IPS-20b (cell line): ENCODE measurements at regions not wholly inside any gene's neighbourhood (a gene's known extent, or its start where the extent isn't known, plus 50 kb on each side); places are given as distances from the start of the nearest gene placed in this dataset.

Experiments used
- H3K27ac ChIP-seq: one replicate; pipeline ENCODE4 v1.5.1; 2013; ENCODE audit warnings: low read length
- H3K27me3 ChIP-seq: 2 replicates; pipeline ENCODE4 v1.6.1; 2013; ENCODE audit warnings: mild to moderate bottlenecking, low read length, inconsistent platforms; ENCODE audit not compliant: insufficient read depth
- H3K36me3 ChIP-seq: 2 replicates; pipeline ENCODE4 v1.6.1; 2013; ENCODE audit warnings: low read depth, mild to moderate bottlenecking, inconsistent platforms, low read length, moderate library complexity; ENCODE audit not compliant: insufficient read depth
- H3K4me1 ChIP-seq: 2 replicates; pipeline ENCODE4 v1.6.1; 2013; ENCODE audit warnings: mild to moderate bottlenecking, control low read depth, inconsistent platforms, low read length, moderate library complexity; ENCODE audit not compliant: insufficient read depth
- H3K4me3 ChIP-seq: 2 replicates; pipeline ENCODE4 v1.5.1; 2013; ENCODE audit warnings: mild to moderate bottlenecking, low read length, inconsistent platforms
- H3K9ac ChIP-seq: 2 replicates; pipeline ENCODE4 v1.6.1; 2013; ENCODE audit warnings: low read depth, mild to moderate bottlenecking, inconsistent platforms, low read length, moderate library complexity
- H3K9me3 ChIP-seq: 2 replicates; pipeline ENCODE4 v1.6.1; 2013; ENCODE audit warnings: mild to moderate bottlenecking, low read depth, low read length, inconsistent platforms; ENCODE audit not compliant: insufficient read depth

DNA sequence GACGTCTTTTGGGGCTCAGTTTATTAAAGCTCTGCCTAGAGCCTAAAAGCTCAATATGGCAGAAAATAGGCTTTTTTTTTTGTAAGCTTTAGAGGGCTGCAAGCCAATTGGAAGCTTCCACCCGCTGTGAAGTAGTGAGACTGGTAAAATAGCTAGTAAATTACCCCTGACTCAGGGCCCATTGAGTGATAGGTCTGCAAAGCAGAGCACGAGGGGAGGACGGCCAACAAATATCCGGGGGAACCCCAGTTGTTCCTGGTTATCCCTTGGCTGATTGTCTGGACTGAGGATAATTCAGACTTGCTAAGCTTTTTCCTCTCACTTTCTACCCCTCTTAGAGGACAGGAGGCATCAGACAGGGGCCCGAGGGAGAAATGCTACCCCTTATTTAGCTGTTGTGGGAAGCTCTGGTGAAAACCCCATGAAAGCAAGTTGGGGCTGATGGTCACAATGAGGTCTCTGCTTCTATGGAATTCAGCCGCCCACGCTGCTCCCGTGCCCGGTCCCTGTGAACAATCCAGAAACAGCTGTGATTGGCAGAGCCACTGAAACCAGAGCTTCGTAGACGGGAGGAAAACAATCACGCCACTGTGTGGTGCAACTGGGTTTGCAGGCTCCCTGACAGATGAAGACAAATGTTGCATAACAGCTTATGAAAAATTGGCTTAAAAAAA is 141.9 kb upstream of the LGALSL start:
- Histone ChIP-seq H3K4me3 (no peak overlapping the region), H3K9ac (no peak overlapping the region), H3K4me1 (peaks cover 14% of the 10 kb centered on the region; the same call in 1 of the 2 replicates), H3K36me3 (no peaks in the 10 kb centered on the region), H3K27me3 (no peaks in the 10 kb centered on the region), H3K27ac (no peak overlapping the region), H3K9me3 (no peaks in the 10 kb centered on the region)

DNA sequence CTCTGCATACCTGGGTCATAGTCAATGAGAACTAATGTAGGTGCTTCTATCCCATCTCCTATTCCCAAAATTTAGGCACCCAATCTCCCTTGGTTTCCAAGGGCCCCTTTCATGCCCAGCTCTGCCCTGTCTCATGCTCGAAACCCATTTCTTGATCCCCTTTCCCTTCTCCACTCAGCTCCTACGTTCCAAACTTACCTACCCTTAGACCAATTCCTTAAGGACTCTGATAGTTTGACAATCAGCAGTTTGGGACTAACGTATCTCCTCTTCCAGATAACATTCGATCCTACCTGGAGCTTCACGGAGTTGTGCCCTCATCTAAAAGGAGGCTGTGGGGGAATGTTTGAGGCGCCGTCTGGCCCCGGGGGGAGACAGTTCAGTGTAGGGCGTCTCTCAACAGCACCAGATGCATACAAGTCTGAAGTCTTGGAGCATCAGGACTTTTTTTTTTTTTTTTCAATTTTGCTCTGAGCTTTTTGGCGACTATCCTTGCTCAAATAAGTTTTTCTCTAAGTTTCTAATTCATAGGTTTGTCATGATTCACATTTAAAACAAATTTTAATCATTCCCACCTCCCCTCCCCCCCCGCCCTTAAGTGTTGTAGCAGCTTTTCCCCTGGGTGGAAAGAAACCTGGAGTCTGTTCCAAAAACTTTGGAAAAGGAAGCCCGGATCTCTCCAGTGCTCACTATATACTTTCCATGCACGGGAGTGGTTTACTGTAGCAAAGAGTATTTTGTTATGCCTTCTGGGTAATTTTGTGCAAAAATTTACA is 141.2 kb upstream of the LGALSL start:
- Histone ChIP-seq H3K9ac (no peak overlapping the region), H3K4me3 (no peak overlapping the region), H3K27ac (no peak overlapping the region)

DNA sequence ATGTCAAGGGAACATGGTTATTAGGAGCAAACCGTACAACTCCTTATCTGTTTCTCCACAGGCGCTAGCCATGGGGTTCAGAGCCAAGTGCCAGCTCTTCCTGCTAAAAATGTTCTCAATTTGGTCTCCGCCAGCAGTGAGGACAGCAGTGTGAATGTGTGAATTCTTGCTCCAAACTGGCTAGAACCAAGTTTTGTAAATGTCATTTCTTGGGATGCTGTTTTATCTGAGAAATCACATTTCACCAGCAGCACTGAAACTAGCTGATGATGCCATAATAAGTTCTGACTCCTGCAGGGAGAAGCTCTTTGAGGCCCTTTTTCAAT is 140.6 kb upstream of the LGALSL start:
- Histone ChIP-seq H3K36me3 (no peaks in the 10 kb centered on the region), H3K27me3 (no peaks in the 10 kb centered on the region), H3K9ac (no peak overlapping the region), H3K27ac (no peak overlapping the region), H3K4me1 (peaks cover 14% of the 10 kb centered on the region; the same call in 1 of the 2 replicates), H3K9me3 (no peaks in the 10 kb centered on the region), H3K4me3 (no peak overlapping the region)

More for the DNA sequence above, 141.2 kb upstream of the LGALSL start:
- no peaks in the 10 kb centered on the region for H3K27me3 ChIP-seq
- no peaks in the 10 kb centered on the region for H3K36me3 ChIP-seq
- H3K4me1 ChIP-seq = peaks cover 14% of the 10 kb centered on the region; the same call in 1 of the 2 replicates
- no peaks in the 10 kb centered on the region for H3K9me3 ChIP-seq

DNA sequence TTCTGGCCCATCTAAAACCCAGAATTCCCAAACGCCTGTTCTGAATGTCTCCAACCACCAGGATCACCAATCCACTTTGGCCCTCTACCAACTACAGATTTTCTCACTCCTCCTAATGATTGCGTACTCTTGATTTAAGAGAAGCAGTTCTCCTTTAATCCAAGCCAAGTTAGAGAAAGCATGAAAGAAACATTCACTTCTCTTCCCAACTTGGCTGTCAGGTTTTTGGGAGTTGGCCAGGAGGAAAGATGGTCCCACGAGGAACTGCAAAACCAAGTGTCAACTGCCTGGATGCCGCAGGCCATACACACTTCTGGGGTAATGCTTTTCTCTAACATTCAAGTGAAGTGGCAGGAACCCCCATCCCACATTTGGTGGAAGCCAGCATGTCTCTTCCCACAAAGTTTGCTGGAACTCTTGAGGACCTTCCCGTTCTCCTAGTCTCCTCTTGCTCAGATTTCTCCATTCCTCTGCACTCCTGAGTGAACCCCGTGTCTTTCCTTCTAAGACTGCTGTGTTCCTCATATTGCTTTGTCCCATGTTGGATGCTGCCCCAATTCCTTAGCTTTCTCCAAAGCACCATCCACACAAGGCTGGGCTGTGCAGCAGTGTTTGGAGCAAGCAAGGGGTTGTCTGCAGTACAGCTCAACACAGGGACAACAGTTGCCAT is 138.5 kb upstream of the LGALSL start:
- H3K27me3 ChIP-seq = no peaks in the 10 kb centered on the region
- peaks cover 14% of the 10 kb centered on the region; the same call in 1 of the 2 replicates for H3K4me1 ChIP-seq
- no peaks in the 10 kb centered on the region for H3K9me3 ChIP-seq
- H3K27ac ChIP-seq = no peak overlapping the region
- no peak overlapping the region for H3K9ac ChIP-seq
- H3K4me3 ChIP-seq = no peak overlapping the region
- H3K36me3 ChIP-seq = no peaks in the 10 kb centered on the region

DNA sequence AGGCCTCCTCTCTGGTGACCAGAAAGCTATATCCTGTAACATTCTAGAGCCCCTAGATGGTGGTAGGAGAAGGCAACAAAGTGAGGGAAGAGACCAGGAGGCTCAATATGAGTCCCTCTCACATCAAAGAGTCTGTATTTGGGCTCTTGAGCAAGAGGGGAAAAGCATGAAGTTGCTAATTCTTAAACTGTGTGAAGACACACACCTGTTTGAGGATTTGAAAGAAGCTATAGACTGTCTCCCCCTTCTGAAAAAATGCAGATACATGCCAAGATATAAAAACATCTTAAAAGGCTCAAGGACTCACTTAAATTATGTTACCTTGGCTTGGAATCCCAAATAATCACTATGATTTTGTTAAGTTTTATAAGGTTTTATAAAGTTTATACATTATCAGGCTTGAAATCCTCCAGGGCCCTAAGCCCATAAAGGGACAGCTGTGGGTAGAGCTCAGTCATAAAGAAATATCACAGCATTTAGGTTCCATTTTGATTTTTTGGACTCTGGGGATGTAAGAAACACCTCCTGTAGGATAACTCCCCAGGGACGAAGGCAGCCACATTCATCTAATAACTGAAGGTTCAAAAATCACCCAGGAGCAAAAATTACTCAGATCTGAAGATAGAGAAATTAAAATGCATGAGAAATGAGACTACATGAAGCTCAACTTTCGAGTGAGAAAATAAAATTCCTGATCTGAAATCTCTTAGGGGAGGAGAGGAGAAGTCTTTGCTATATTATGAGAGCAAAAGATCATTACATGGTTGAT is 136.1 kb upstream of the LGALSL start:
- Histone ChIP-seq H3K36me3 (no peaks in the 10 kb centered on the region), H3K27me3 (no peaks in the 10 kb centered on the region), H3K4me1 (peaks cover under 1% of the 10 kb centered on the region; the same call in 1 of the 2 replicates), H3K9me3 (no peaks in the 10 kb centered on the region), H3K9ac (no peak overlapping the region), H3K4me3 (no peak overlapping the region), H3K27ac (no peak overlapping the region)

DNA sequence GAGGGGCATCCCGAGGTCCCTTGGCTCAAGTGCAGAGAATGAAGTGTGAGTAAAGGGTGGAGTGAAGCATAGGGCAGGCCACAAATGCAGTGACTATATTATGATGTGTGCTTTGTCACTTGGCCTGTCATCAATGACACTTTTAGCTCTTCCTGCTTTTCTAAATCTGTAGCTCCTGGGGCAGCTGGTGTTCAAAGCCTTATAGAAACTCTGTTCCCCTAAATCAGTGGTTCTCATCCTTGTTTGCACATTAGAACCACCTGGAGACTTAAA is 135.6 kb upstream of the LGALSL start:
- Histone ChIP-seq H3K4me3 (no peak overlapping the region), H3K27me3 (no peaks in the 10 kb centered on the region), H3K4me1 (peaks cover 3% of the 10 kb centered on the region; the same call in 1 of the 2 replicates), H3K27ac (no peak overlapping the region), H3K36me3 (no peaks in the 10 kb centered on the region), H3K9me3 (no peaks in the 10 kb centered on the region), H3K9ac (no peak overlapping the region)

DNA sequence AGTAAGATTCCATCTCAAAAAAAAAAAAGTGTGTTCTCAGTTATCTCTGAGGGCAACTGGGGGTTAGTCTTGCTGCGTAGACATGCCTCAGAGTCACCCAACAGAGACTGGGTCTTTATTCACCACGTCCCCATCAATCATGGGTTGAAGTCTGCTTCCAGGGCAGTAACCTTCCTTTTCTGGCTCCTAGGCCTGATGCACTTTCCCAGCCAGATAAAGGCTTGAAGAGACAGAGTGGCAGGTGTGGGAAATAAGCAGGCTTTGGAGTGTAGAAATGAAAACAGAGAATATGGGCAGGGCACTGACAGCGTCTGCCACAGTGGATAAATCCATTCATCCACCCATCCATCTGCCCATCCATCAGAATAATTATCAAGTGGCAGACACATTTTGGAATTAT is 134.1 kb upstream of the LGALSL start:
- Histone ChIP-seq H3K36me3 (no peaks in the 10 kb centered on the region), H3K27ac (no peak overlapping the region), H3K4me1 (peaks cover 3% of the 10 kb centered on the region; the same call in 1 of the 2 replicates), H3K9ac (no peak overlapping the region), H3K4me3 (no peak overlapping the region), H3K27me3 (no peaks in the 10 kb centered on the region), H3K9me3 (no peaks in the 10 kb centered on the region)

DNA sequence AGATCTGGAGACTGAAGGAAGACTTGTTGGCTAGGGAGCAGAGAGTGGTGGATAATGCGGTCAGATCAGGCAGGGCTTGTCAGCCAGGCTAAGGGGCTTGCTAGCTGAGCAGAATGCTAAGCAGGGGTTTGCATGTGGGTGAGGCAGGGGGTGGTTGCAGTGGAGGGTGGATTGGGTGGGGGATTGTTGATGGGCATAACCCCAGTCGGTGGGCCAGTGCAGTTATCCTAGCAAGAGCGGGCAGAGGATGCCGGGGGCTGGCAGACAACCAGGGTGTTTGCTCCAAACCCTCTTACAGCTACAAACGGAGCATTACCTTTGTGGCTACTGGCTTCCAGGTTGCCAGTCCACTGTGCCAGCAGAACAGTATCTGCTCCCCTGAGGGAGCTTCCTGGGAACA is 131.5 kb upstream of the LGALSL start:
- Histone ChIP-seq H3K27me3 (no peaks in the 10 kb centered on the region), H3K36me3 (no peaks in the 10 kb centered on the region), H3K4me3 (no peak overlapping the region), H3K27ac (no peak overlapping the region), H3K4me1 (peaks cover 4% of the 10 kb centered on the region; the same call in 1 of the 2 replicates), H3K9ac (no peak overlapping the region), H3K9me3 (no peaks in the 10 kb centered on the region)

DNA sequence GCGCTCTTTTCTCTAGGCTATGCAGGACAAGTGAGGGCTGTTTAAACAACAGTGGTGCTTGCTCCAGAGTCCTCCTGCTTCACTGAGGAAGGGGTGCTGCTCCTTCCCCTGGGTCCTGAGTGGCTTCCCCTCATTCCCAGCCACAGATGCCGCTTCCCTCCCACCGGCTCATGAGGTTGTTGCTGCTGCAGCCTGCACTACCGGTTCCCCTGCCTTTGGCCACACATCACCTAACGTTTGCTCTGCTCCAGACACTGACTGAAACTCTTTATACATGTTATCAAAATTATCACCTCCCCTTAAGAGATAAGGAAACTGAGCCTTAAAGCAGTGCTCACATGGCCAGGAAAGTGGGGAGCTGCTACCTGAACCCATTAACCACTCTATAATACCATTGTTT is 130.8 kb upstream of the LGALSL start:
- H3K4me1 ChIP-seq = peaks cover 10% of the 10 kb centered on the region; the same call in 1 of the 2 replicates
- H3K36me3 ChIP-seq = no peaks in the 10 kb centered on the region
- H3K9ac ChIP-seq = no peak overlapping the region
- no peaks in the 10 kb centered on the region for H3K27me3 ChIP-seq
- H3K9me3 ChIP-seq = no peaks in the 10 kb centered on the region
- H3K27ac ChIP-seq = no peak overlapping the region
- H3K4me3 ChIP-seq = no peak overlapping the region

DNA sequence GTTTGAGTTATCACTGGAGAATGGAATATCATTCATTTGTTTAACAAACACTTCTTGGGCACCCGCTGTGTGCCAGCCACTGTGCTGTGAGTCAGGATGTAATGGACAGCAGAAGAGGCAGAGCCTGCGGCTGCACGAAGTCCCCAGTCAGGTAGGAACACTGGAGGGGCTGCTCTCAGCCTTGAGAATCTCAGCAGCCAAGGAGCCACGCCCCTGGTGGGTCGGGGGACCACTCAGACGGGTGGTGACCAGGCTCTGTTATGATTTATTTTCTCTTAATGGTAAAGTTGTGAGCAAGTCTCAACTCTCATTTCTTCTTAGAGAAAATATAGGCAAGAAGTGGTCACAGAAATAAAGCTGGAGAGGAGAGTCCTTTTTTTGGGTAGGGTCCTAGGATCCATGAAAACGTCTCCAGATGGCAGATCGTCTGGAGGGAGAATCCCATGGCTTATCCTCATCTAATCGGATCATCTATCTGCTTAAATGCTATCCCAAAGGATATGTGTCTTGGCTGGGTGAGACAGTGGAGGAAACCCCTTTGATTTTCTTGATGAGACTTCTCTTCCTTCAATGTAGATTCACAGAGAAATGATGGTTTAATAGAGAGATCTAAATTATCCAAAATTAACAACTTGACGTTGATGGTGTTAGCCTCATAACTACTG is 129.1 kb upstream of the LGALSL start:
- peaks cover 14% of the 10 kb centered on the region for H3K4me1 ChIP-seq
- H3K27ac ChIP-seq = no peak overlapping the region
- no peaks in the 10 kb centered on the region for H3K9me3 ChIP-seq
- no peaks in the 10 kb centered on the region for H3K36me3 ChIP-seq
- no peak overlapping the region for H3K9ac ChIP-seq
- H3K27me3 ChIP-seq = no peaks in the 10 kb centered on the region
- H3K4me3 ChIP-seq = no peak overlapping the region

DNA sequence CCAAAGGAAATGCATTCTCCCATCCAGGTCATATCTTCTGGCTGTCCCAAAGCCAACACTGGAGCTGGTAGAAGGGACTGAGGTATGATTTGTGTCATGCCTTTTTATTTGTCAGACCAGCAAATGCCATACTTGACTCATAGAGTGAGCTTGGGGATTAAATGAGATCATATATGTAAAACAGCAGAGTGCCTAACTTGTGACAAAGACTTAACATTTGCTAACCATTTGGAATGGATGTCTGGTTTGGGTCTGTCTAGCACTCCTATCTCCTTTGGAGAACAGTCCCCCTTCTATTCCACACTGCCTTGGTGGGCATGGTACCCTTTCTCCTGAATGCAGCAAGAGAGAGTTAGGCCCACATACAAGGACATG is 128.5 kb upstream of the LGALSL start:
- no peak overlapping the region for H3K9ac ChIP-seq

More for the DNA sequence above, 128.5 kb upstream of the LGALSL start:
- Histone ChIP-seq H3K27me3 (no peaks in the 10 kb centered on the region), H3K4me1 (peaks cover 14% of the 10 kb centered on the region), H3K27ac (no peak overlapping the region), H3K4me3 (no peak overlapping the region), H3K9me3 (no peaks in the 10 kb centered on the region), H3K36me3 (no peaks in the 10 kb centered on the region)
